Astrocyte (in vitro differentiated cells and primary cell): ENCODE measurements at regions not wholly inside any gene's neighbourhood (a gene's known extent, or its start where the extent isn't known, plus 50 kb on each side); places are given as distances from the start of the nearest gene placed in this dataset.

Experiments
- DNase-seq: peaks from one replicate; pipeline ENCODE4 v3.0.0-alpha.2; 2010; ENCODE audit warnings: low read depth
- FAIRE-seq: peaks from 2 replicates; lab custom pipeline; 2011; peaks lifted over from hg19 to GRCh38; lab: Jason Lieb, UNC
- H2AFZ ChIP-seq: 2 replicates; pipeline ENCODE4 v1.6.0; 2012; ENCODE audit warnings: low read depth, low read length, inconsistent platforms
- H3K27ac ChIP-seq: 2 replicates; pipeline ENCODE4 v1.5.1; 2011; ENCODE audit warnings: low read depth, low read length, inconsistent platforms
- H3K27me3 ChIP-seq: 2 replicates; pipeline ENCODE4 v1.6.0; 2011; ENCODE audit warnings: low read length, inconsistent platforms; ENCODE audit not compliant: insufficient read depth
- H3K36me3 ChIP-seq: 2 replicates; pipeline ENCODE4 v1.5.1; 2011; ENCODE audit warnings: low read length, inconsistent platforms; ENCODE audit not compliant: insufficient read depth
- H3K4me1 ChIP-seq: 2 replicates; pipeline ENCODE4 v1.5.1; 2011; ENCODE audit warnings: low read length, inconsistent platforms; ENCODE audit not compliant: insufficient read depth
- H3K4me2 ChIP-seq: 2 replicates; pipeline ENCODE4 v1.6.0; 2012; ENCODE audit warnings: low read length, inconsistent platforms
- H3K4me3 ChIP-seq: 2 replicates; pipeline ENCODE4 v1.5.1; 2011; ENCODE audit warnings: low read depth, mild to moderate bottlenecking, low read length, inconsistent platforms; ENCODE audit not compliant: insufficient read depth
- H3K79me2 ChIP-seq: 2 replicates; pipeline ENCODE4 v1.6.0; 2012; ENCODE audit warnings: mild to moderate bottlenecking, low read length, inconsistent platforms; ENCODE audit not compliant: insufficient read depth
- H3K9ac ChIP-seq: 2 replicates; pipeline ENCODE4 v1.6.0; 2012; ENCODE audit warnings: mild to moderate bottlenecking, low read length, inconsistent platforms
- H3K9me3 ChIP-seq: 2 replicates; pipeline ENCODE4 v1.5.1; 2012; ENCODE audit warnings: low read depth, mild to moderate bottlenecking, low read length, inconsistent platforms; ENCODE audit not compliant: insufficient read depth
- H4K20me1 ChIP-seq: 2 replicates; pipeline ENCODE4 v1.6.0; 2012; ENCODE audit warnings: low read length, inconsistent platforms; ENCODE audit not compliant: insufficient read depth
- H3K27ac Mint-ChIP-seq: one replicate; pipeline ENCODE4 v1.8.0; 2021; ENCODE audit warnings: mild to moderate bottlenecking, mixed read lengths; ENCODE audit not compliant: unreplicated experiment
- H3K27me3 Mint-ChIP-seq: one replicate; pipeline ENCODE4 v1.8.0; 2021; ENCODE audit warnings: low read depth, mixed read lengths; ENCODE audit not compliant: unreplicated experiment
- H3K36me3 Mint-ChIP-seq: one replicate; pipeline ENCODE4 v1.8.0; 2021; ENCODE audit warnings: low read depth, mixed read lengths; ENCODE audit not compliant: unreplicated experiment
- H3K4me1 Mint-ChIP-seq: one replicate; pipeline ENCODE4 v1.8.0; 2021; ENCODE audit warnings: low read depth, mixed read lengths; ENCODE audit not compliant: unreplicated experiment
- H3K4me3 Mint-ChIP-seq: one replicate; pipeline ENCODE4 v1.8.0; 2021; ENCODE audit warnings: mild to moderate bottlenecking, moderate library complexity, mixed read lengths; ENCODE audit not compliant: unreplicated experiment
- H3K9me3 Mint-ChIP-seq: one replicate; pipeline ENCODE4 v1.8.0; 2021; ENCODE audit warnings: mild to moderate bottlenecking, mixed read lengths; ENCODE audit not compliant: unreplicated experiment
- CTCF ChIP-seq: IDR thresholded peaks from 2 replicates; pipeline ENCODE4 v1.5.1; 2011; ENCODE audit warnings: low read depth, mild to moderate bottlenecking, inconsistent platforms, low read length, moderate library complexity; ENCODE audit not compliant: insufficient read depth
- EZH2 ChIP-seq: IDR thresholded peaks from 2 replicates; pipeline ENCODE4 v1.6.1; 2012; ENCODE audit warnings: mild to moderate bottlenecking, low read length, inconsistent platforms; ENCODE audit not compliant: insufficient read depth

DNA sequence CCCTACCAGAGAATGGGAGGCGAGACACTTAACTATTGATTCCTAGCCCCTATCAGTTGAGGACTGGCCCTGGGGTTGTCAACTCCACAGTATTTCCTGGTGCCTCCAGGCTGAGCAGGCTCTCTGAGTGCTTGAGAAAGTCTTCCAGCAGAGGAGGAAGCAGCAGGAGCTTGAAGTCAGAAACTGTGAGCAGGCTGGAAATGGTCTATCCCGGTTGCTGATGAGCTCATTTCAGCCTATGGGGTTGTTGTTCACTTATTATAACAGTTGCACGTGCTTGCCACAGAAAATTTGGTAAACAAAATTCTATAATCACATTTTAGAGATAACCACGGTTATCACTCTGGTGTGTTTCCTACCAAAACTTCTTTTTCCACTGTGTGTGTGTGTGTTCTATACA, 254.7 kb upstream of the THUMPD2 start:
- Mint-ChIP-seq H3K9me3 (peaks cover 6% of the 10 kb centered on the region), H3K4me3 (no peak overlapping the region), H3K36me3 (no peaks in the 10 kb centered on the region), H3K4me1 (peaks cover 15% of the 10 kb centered on the region), H3K27ac (peak overlapping the region; percentile 84), H3K27me3 (no peaks in the 10 kb centered on the region)
- H3K27ac ChIP-seq = peak overlapping the region; percentile 60
- TF ChIP-seq CTCF = no peak
- TF ChIP-seq EZH2 = no peak
- no peak overlapping the region for H3K4me3 ChIP-seq
- no peaks in the 10 kb centered on the region for H3K27me3 ChIP-seq
- no peaks in the 10 kb centered on the region for H4K20me1 ChIP-seq
- peak overlapping the region; percentile 7 for H3K9ac ChIP-seq
- H3K9me3 ChIP-seq = peaks cover 8% of the 10 kb centered on the region
- H3K36me3 ChIP-seq = no peaks in the 10 kb centered on the region
- H3K4me1 ChIP-seq = peaks cover 18% of the 10 kb centered on the region
- no peak overlapping the region for H2AFZ ChIP-seq
- H3K79me2 ChIP-seq = no peaks in the 10 kb centered on the region
- H3K4me2 ChIP-seq = no peak overlapping the region
- FAIRE-seq (no peak), DNase-seq (no peak)

DNA sequence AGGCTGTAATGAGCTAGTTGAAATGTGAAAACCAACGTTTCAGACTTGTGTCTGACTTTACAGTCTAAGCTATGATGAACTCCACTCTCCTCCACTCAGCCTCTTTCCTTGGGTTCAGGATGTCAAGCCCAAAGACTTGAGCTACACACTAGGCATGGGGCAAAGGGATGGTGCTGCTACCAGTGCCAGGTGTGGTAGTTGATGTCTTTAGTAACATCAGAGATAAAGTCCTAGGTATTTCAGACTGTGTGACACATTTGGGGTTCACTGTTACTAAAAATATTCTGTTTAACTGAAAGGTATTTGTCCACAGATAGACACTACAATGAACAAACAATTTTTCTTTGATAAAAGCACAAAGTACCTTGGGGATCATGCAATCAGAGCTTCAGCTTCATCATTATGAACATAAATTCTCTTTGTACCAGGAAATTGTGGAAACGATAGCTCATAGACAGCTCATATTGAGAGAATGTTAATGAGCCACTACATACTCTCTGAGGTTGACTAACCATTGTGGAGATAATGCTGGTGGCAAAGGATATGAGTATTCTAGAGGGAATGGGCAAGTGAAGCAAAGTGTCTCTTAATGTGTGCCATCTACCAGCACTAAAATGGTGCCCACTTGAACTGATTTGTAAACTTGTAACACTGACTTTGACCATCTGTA, 253.7 kb upstream of the THUMPD2 start:
- FAIRE-seq = peak; percentile 99
- no peaks in the 10 kb centered on the region for H3K27me3 Mint-ChIP-seq
- Histone ChIP-seq H3K27ac (peak overlapping the region; percentile 82), H3K79me2 (no peaks in the 10 kb centered on the region), H3K4me1 (peaks cover 18% of the 10 kb centered on the region), H3K4me2 (peak overlapping the region; percentile 31), H3K36me3 (no peaks in the 10 kb centered on the region), H3K9me3 (peaks cover 8% of the 10 kb centered on the region), H3K27me3 (no peaks in the 10 kb centered on the region), H4K20me1 (no peaks in the 10 kb centered on the region), H3K9ac (peak overlapping the region; percentile 37), H2AFZ (no peak overlapping the region), H3K4me3 (no peak overlapping the region)
- H3K36me3 Mint-ChIP-seq = no peaks in the 10 kb centered on the region
- DNase-seq = peak; percentile 93
- H3K27ac Mint-ChIP-seq = peak overlapping the region; percentile 84
- H3K9me3 Mint-ChIP-seq = peaks cover 6% of the 10 kb centered on the region
- no peak overlapping the region for H3K4me3 Mint-ChIP-seq
- peaks cover 15% of the 10 kb centered on the region for H3K4me1 Mint-ChIP-seq
- TF ChIP-seq EZH2 (no peak), CTCF (no peak)

- Histone ChIP-seq H3K4me1 (peaks cover 18% of the 10 kb centered on the region), H3K4me2 (no peak overlapping the region), H3K27me3 (no peaks in the 10 kb centered on the region), H3K4me3 (no peak overlapping the region), H3K27ac (no peak overlapping the region), H4K20me1 (no peaks in the 10 kb centered on the region), H3K9me3 (peaks cover 8% of the 10 kb centered on the region), H3K36me3 (no peaks in the 10 kb centered on the region), H3K9ac (no peak overlapping the region), H2AFZ (no peak overlapping the region), H3K79me2 (no peaks in the 10 kb centered on the region)
- TF ChIP-seq EZH2 = no peak
- no peak for TF ChIP-seq CTCF
- no peak for FAIRE-seq
- H3K27ac Mint-ChIP-seq = no peak overlapping the region
- peaks cover 6% of the 10 kb centered on the region for H3K9me3 Mint-ChIP-seq
- DNase-seq = peak; percentile 45
- H3K27me3 Mint-ChIP-seq = no peaks in the 10 kb centered on the region
- no peak overlapping the region for H3K4me3 Mint-ChIP-seq
- H3K4me1 Mint-ChIP-seq = peaks cover 15% of the 10 kb centered on the region
- H3K36me3 Mint-ChIP-seq = no peaks in the 10 kb centered on the region
Observed at GRCh38 chr2:40030456-40030975, 251.5 kb upstream of the THUMPD2 start.
